Fibroblast of lung (primary cell): ENCODE measurements at regions not wholly inside any gene's neighbourhood (a gene's known extent, or its start where the extent isn't known, plus 50 kb on each side); places are given as distances from the start of the nearest gene placed in this dataset.

Experiments used
- DNase-seq, 2 donors: peaks; one replicate each; pipeline versions ENCODE4 v3.0.0 to v3.0.0-alpha.2; 2010; ENCODE audit warnings: low read depth in 2 of 2
- H2AFZ ChIP-seq: 2 replicates; pipeline ENCODE4 v1.5.1; 2012; ENCODE audit warnings: low read length, control low read depth, inconsistent platforms
- H3K27ac ChIP-seq: 2 replicates; pipeline ENCODE4 v1.5.1; 2011; ENCODE audit warnings: low read length, control low read depth; ENCODE audit not compliant: insufficient read depth
- H3K27me3 ChIP-seq: 2 replicates; pipeline ENCODE4 v1.5.1; 2011; ENCODE audit warnings: mild to moderate bottlenecking, low read length; ENCODE audit not compliant: control insufficient read depth, insufficient read depth
- H3K36me3 ChIP-seq: 2 replicates; pipeline ENCODE4 v1.5.1; 2011; ENCODE audit warnings: low read length; ENCODE audit not compliant: control insufficient read depth, insufficient read depth
- H3K4me1 ChIP-seq: 2 replicates; pipeline ENCODE4 v1.5.1; 2011; ENCODE audit warnings: low read length; ENCODE audit not compliant: control insufficient read depth, insufficient read depth; ENCODE audit errors: extremely low read depth
- H3K4me2 ChIP-seq: 2 replicates; pipeline ENCODE4 v1.5.1; 2011; ENCODE audit warnings: low read length, control low read depth; ENCODE audit not compliant: insufficient read depth; ENCODE audit errors: extremely low read depth
- H3K4me3 ChIP-seq, 4 experiments: fragments of 200-600 bp in 1 of 4; sonication (generic) in 1 of 4; replicated peaks in 1 of 4; 2 replicates each; pipeline ENCODE4 v1.5.1; 2011 to 2016; ENCODE audit warnings: low read length in 4 of 4, low read depth in 3 of 4, mild to moderate bottlenecking in 3 of 4, control low read depth in 2 of 4, inconsistent platforms in 1 of 4, mixed read lengths in 1 of 4; ENCODE audit not compliant: insufficient read depth in 1 of 4; ENCODE audit errors: control extremely low read depth in 1 of 4
- H3K79me2 ChIP-seq: 2 replicates; pipeline ENCODE4 v1.5.1; 2012; ENCODE audit warnings: mild to moderate bottlenecking, low read length, inconsistent platforms; ENCODE audit not compliant: control insufficient read depth, insufficient read depth
- H3K9ac ChIP-seq: 2 replicates; pipeline ENCODE4 v1.5.1; 2011; ENCODE audit warnings: mild to moderate bottlenecking, low read length, control low read depth; ENCODE audit not compliant: insufficient read depth
- H3K9me3 ChIP-seq: 2 replicates; pipeline ENCODE4 v1.5.1; 2012; ENCODE audit warnings: low read depth, low read length; ENCODE audit not compliant: control insufficient read depth, insufficient read depth
- H4K20me1 ChIP-seq: 2 replicates; pipeline ENCODE4 v1.5.1; 2011; ENCODE audit warnings: low read length; ENCODE audit not compliant: control insufficient read depth, insufficient read depth; ENCODE audit errors: extremely low read depth
- CTCF ChIP-seq, 2 donors: IDR thresholded peaks in 1 of 2; conservative IDR thresholded peaks in 1 of 2; 1 replicate in 1 of 2; 2 replicates in 1 of 2; pipeline ENCODE4 v1.5.1; 2011 to 2012; ENCODE audit warnings: low read length in 2 of 2, control low read depth in 1 of 2, inconsistent platforms in 1 of 2, low read depth in 1 of 2, mild to moderate bottlenecking in 1 of 2
- EZH2 ChIP-seq: IDR thresholded peaks from 2 replicates; pipeline ENCODE4 v1.5.1; 2012; ENCODE audit warnings: low read length, control low read depth, mild to moderate bottlenecking; ENCODE audit errors: missing control alignments

- Histone ChIP-seq H4K20me1 (no peaks in the 10 kb centered on the region), H3K27ac (no peak overlapping the region), H3K27me3 (no peaks in the 10 kb centered on the region), H3K9ac (no peak overlapping the region), H3K4me2 (no peak overlapping the region), H3K36me3 (no peaks in the 10 kb centered on the region), H2AFZ (no peak overlapping the region), H3K79me2 (no peaks in the 10 kb centered on the region), H3K4me3 (no peak overlapping the region), H3K4me1 (peaks cover 2% of the 10 kb centered on the region), H3K9me3 (no peaks in the 10 kb centered on the region)
- no peak for TF ChIP-seq EZH2
- no peak for DNase-seq
These were observed 150.2 kb upstream of the CBLB start for GRCh38 chr3:106018929-106019550.

GRCh38 chr3:106022913-106023312 lies 154.1 kb upstream of the CBLB start:
- Histone ChIP-seq H3K9me3 (no peaks in the 10 kb centered on the region), H3K4me1 (peaks cover 2% of the 10 kb centered on the region), H2AFZ (no peak overlapping the region), H3K4me3 (no peak overlapping the region), H3K4me2 (no peak overlapping the region), H3K27me3 (no peaks in the 10 kb centered on the region), H3K79me2 (no peaks in the 10 kb centered on the region), H3K9ac (no peak overlapping the region), H3K27ac (no peak overlapping the region), H3K36me3 (no peaks in the 10 kb centered on the region), H4K20me1 (no peaks in the 10 kb centered on the region)
- TF ChIP-seq EZH2 (no peak), CTCF (conservative IDR thresholded peaks at IDR 0.05 in 1 of 2, IDR thresholded peaks at IDR 0.05 in 1 of 2; ENCODE audit: low read depth in 1 of 2, low read length in 2 of 2) (no peak)
- peak in 1 of 2 donors; percentile 12 for DNase-seq

- DNase-seq = peak; percentile 10 to 50
- Histone ChIP-seq H4K20me1 (no peaks in the 10 kb centered on the region), H3K27me3 (no peaks in the 10 kb centered on the region)
These were observed 156.4 kb upstream of the CBLB start for GRCh38 chr3:106025151-106025722.

More at GRCh38 chr3:106025151-106025722, 156.4 kb upstream of the CBLB start:
- H3K4me1 ChIP-seq = peaks cover 2% of the 10 kb centered on the region
- peak overlapping the region; percentile 19 for H2AFZ ChIP-seq
- no peaks in the 10 kb centered on the region for H3K9me3 ChIP-seq
- H3K79me2 ChIP-seq = no peaks in the 10 kb centered on the region
- peak overlapping the region; percentile 4 for H3K27ac ChIP-seq
- H3K4me3 ChIP-seq = no peak overlapping the region
- no peak for TF ChIP-seq CTCF (conservative IDR thresholded peaks at IDR 0.05 in 1 of 2, IDR thresholded peaks at IDR 0.05 in 1 of 2; ENCODE audit: low read depth in 1 of 2, low read length in 2 of 2)
- TF ChIP-seq EZH2 = no peak
- H3K36me3 ChIP-seq = no peaks in the 10 kb centered on the region
- H3K4me2 ChIP-seq = no peak overlapping the region
- no peak overlapping the region for H3K9ac ChIP-seq
